OCI-LY7 (cell line): ENCODE measurements at regions not wholly inside any gene's neighbourhood (a gene's known extent, or its start where the extent isn't known, plus 50 kb on each side); places are given as distances from the start of the nearest gene placed in this dataset.

ENCODE experiments used
- BruUV-seq: library from RNA; stranded (reverse); fragments of 400-500 nt; replicated peaks from 2 replicates; lab custom pipeline; 2021; lab: Mats Ljungman, UMichigan
- CTCF ChIA-PET: fragments of 300-600 bp; sonication (Branson Sonifier 250); formaldehyde crosslinking; loops from one replicate; lab custom pipeline; 2022; ENCODE audit warnings: antibody characterized with exemption; ENCODE audit not compliant: unreplicated experiment; lab: Charles Lee
- POLR2A ChIA-PET: fragments of 300-600 bp; sonication (Branson Sonifier 250); formaldehyde crosslinking; loops from one replicate; lab custom pipeline; 2022; ENCODE audit warnings: antibody characterized with exemption; lab: Charles Lee
- DNase-seq: peaks from one replicate; pipeline ENCODE4 v3.0.0-alpha.2; 2015; ENCODE audit warnings: low spot score
- H2AFZ ChIP-seq: fragments of 200-600 bp; sonication (generic), shearing (Covaris generic); 2 replicates; pipeline ENCODE4 v1.6.1; 2014; ENCODE audit warnings: mild to moderate bottlenecking, antibody characterized with exemption, low read length, moderate library complexity
- H3K27ac ChIP-seq: fragments of 200-600 bp; sonication (generic); 2 replicates; pipeline ENCODE4 v1.5.1; 2014; ENCODE audit warnings: mixed run types, low read depth, mild to moderate bottlenecking, moderate library complexity, low read length, inconsistent platforms; ENCODE audit not compliant: poor library complexity, severe bottlenecking
- H3K36me3 ChIP-seq: fragments of 200-600 bp; sonication (generic); 2 replicates; pipeline ENCODE4 v1.6.1; 2014; ENCODE audit warnings: mild to moderate bottlenecking, antibody characterized with exemption, low read length, moderate library complexity, mixed read lengths; ENCODE audit not compliant: insufficient read depth
- H3K4me1 ChIP-seq: fragments of 200-600 bp; sonication (generic); 2 replicates; pipeline ENCODE4 v1.5.1; 2014; ENCODE audit warnings: mild to moderate bottlenecking, low read length; ENCODE audit not compliant: insufficient read depth, poor library complexity, severe bottlenecking
- H3K4me2 ChIP-seq: fragments of 200-600 bp; sonication (generic); 2 replicates; pipeline ENCODE4 v1.6.1; 2014; ENCODE audit warnings: mild to moderate bottlenecking, low read length
- H3K4me3 ChIP-seq: fragments of 200-600 bp; sonication (generic); 2 replicates; pipeline ENCODE4 v1.5.1; 2014; ENCODE audit warnings: mild to moderate bottlenecking, low read depth, low read length; ENCODE audit not compliant: poor library complexity, severe bottlenecking
- H3K79me2 ChIP-seq: fragments of 200-600 bp; sonication (generic); 2 replicates; pipeline ENCODE4 v1.6.1; 2016; ENCODE audit warnings: low read depth, mild to moderate bottlenecking, low read length, moderate library complexity, mixed read lengths; ENCODE audit not compliant: insufficient read depth
- H3K9me2 ChIP-seq: fragments of 200-600 bp; sonication (generic); 2 replicates; pipeline ENCODE4 v1.6.1; 2016; ENCODE audit warnings: mild to moderate bottlenecking, low read length, mixed read lengths; ENCODE audit not compliant: insufficient read depth
- H3K9me3 ChIP-seq: fragments of 200-600 bp; sonication (generic); 2 replicates; pipeline ENCODE4 v1.6.1; 2014; ENCODE audit warnings: mild to moderate bottlenecking, mixed run types, low read length, mixed read lengths
- H4K20me1 ChIP-seq: fragments of 200-600 bp; sonication (generic); 2 replicates; pipeline ENCODE4 v1.6.1; 2014; ENCODE audit warnings: mild to moderate bottlenecking, antibody characterized with exemption, low read length, moderate library complexity, mixed read lengths; ENCODE audit not compliant: insufficient read depth
- CTCF ChIP-seq: fragments of 200-600 bp; sonication (generic); conservative IDR thresholded peaks from 2 replicates; pipeline ENCODE4 v1.5.1; 2014; ENCODE audit warnings: mild to moderate bottlenecking, antibody characterized with exemption, low read length, moderate library complexity, mixed read lengths
- EZH2phosphoT487 ChIP-seq: fragments of 200-600 bp; sonication (generic); IDR thresholded peaks from 2 replicates; pipeline ENCODE4 v1.6.1; 2018; ENCODE audit warnings: low read depth, borderline replicate concordance, mild to moderate bottlenecking, mixed run types, antibody characterized with exemption, low read length, moderate library complexity, mixed read lengths
- intact Hi-C: fragments of 100-400 bp; cut with micrococcal nuclease; formaldehyde crosslinking; loops from one replicate; pipeline ENCODE4 v1.10.0; 2022; ENCODE audit not compliant: unreplicated experiment

GRCh38 chr2:8462899-8463648, 218.8 kb upstream of the ID2 start:
- peaks cover 10% of the 10 kb centered on the region for H3K36me3 ChIP-seq
- TF ChIP-seq EZH2phosphoT487 (no peak), CTCF (no peak)
- H4K20me1 ChIP-seq = no peaks in the 10 kb centered on the region
- ChIA-PET POLR2A (interaction anchor here (0.7 to 1.1 kb wide), 4 partner anchors 9 to 219 kb away, joined by 3 to 8 read pairs (median 4); partner anchors contain the start of gene ID2), CTCF (no interaction called here)
- H3K4me3 ChIP-seq = no peak overlapping the region
- BruUV-seq = no TSS peak
- intact Hi-C loops = no loop called here
- no peak overlapping the region for H3K27ac ChIP-seq
- no peak overlapping the region for H2AFZ ChIP-seq
- no peaks in the 10 kb centered on the region for H3K9me2 ChIP-seq
- H3K4me2 ChIP-seq = no peak overlapping the region
- no peaks in the 10 kb centered on the region for H3K79me2 ChIP-seq
- no peaks in the 10 kb centered on the region for H3K9me3 ChIP-seq
- no peak for DNase-seq
- peaks cover 13% of the 10 kb centered on the region for H3K4me1 ChIP-seq

GRCh38 chr2:8465560-8465959, 216.3 kb upstream of the ID2 start:
- Histone ChIP-seq H3K9me3 (no peaks in the 10 kb centered on the region), H3K9me2 (no peaks in the 10 kb centered on the region), H3K4me3 (no peak overlapping the region), H2AFZ (no peak overlapping the region), H4K20me1 (no peaks in the 10 kb centered on the region), H3K79me2 (no peaks in the 10 kb centered on the region), H3K27ac (no peak overlapping the region), H3K36me3 (peaks cover 10% of the 10 kb centered on the region), H3K4me1 (peaks cover 19% of the 10 kb centered on the region), H3K4me2 (no peak overlapping the region)
- intact Hi-C loops = no loop called here
- DNase-seq = no peak
- ChIA-PET CTCF (no interaction called here), POLR2A (interaction anchor here (0.7 kb wide), 1 partner anchor 12 kb away, joined by 5 read pairs; no protein-coding TSS in a partner anchor)
- TF ChIP-seq CTCF (no peak), EZH2phosphoT487 (no peak)
- no TSS peak for BruUV-seq
